Stimulated activated CD4-positive, alpha-beta T cell treated with anti-CD3 and anti-CD28 coated beads, Interleukin-2, amount 100 ng/mL, for 24 hours (primary cell): ENCODE measurements at regions not wholly inside any gene's neighbourhood (a gene's known extent, or its start where the extent isn't known, plus 50 kb on each side); places are given as distances from the start of the nearest gene placed in this dataset.
"Not testable (repeated sequence)": the region's sequence is repeated elsewhere in the genome, so short reads cannot be mapped to it uniquely, and the experiment has no call there.

Experiments used
- DNase-seq, 2 donors: peaks; one replicate each; pipeline ENCODE4 v3.0.0-alpha.2; 2020

GRCh38 chr5:12208366-12209100 lies 304.3 kb upstream of the CTNND2 start:
- DNase-seq: no peak

- DNase-seq: no peak
These were observed 300.5 kb upstream of the CTNND2 start for GRCh38 chr5:12204761-12205160.

GRCh38 chr5:12193536-12193935 lies 289.3 kb upstream of the CTNND2 start:
- DNase-seq: no peak

GRCh38 chr5:12183003-12183402 lies 278.8 kb upstream of the CTNND2 start:
- DNase-seq: no peak

GRCh38 chr5:12177851-12178250 lies 273.6 kb upstream of the CTNND2 start:
- no peak for DNase-seq

- DNase-seq: no peak
These were observed 273.0 kb upstream of the CTNND2 start for GRCh38 chr5:12177225-12177624.

- no peak for DNase-seq
These were observed 271.8 kb upstream of the CTNND2 start for GRCh38 chr5:12175914-12176585.

- no peak for DNase-seq
These were observed 270.5 kb upstream of the CTNND2 start for GRCh38 chr5:12174734-12175133.

- no peak for DNase-seq
These were observed 265.3 kb upstream of the CTNND2 start for GRCh38 chr5:12169536-12169935.

- no peak for DNase-seq
These were observed 258.6 kb upstream of the CTNND2 start for GRCh38 chr5:12162863-12163262.

GRCh38 chr5:12147513-12147912 lies 243.3 kb upstream of the CTNND2 start:
- DNase-seq: no peak

GRCh38 chr5:12141496-12141895 lies 237.2 kb upstream of the CTNND2 start:
- no peak for DNase-seq

GRCh38 chr5:12133520-12133919 lies 229.3 kb upstream of the CTNND2 start:
- DNase-seq: no peak

GRCh38 chr5:12131020-12131419 lies 226.8 kb upstream of the CTNND2 start:
- not testable (repeated sequence) for DNase-seq

- DNase-seq: no peak
These were observed 221.6 kb upstream of the CTNND2 start for GRCh38 chr5:12125895-12126294.

GRCh38 chr5:12119657-12120056 lies 215.4 kb upstream of the CTNND2 start:
- no peak for DNase-seq

GRCh38 chr5:12114075-12114474 lies 209.8 kb upstream of the CTNND2 start:
- no peak for DNase-seq

- no peak for DNase-seq
These were observed 208.8 kb upstream of the CTNND2 start for GRCh38 chr5:12113062-12113461.

GRCh38 chr5:12111261-12111660 lies 207.0 kb upstream of the CTNND2 start:
- no peak for DNase-seq

GRCh38 chr5:12110629-12111028 lies 206.4 kb upstream of the CTNND2 start:
- no peak for DNase-seq

GRCh38 chr5:12109075-12109688 lies 204.9 kb upstream of the CTNND2 start:
- no peak for DNase-seq

GRCh38 chr5:12102151-12102550 lies 197.9 kb upstream of the CTNND2 start:
- no peak for DNase-seq

- DNase-seq: no peak
These were observed 196.3 kb upstream of the CTNND2 start for GRCh38 chr5:12100542-12100941.

- no peak for DNase-seq
These were observed 195.1 kb upstream of the CTNND2 start for GRCh38 chr5:12099296-12099695.
